Esophagus muscularis mucosa (tissue), 4 donors: ENCODE measurements at regions not wholly inside any gene's neighbourhood (a gene's known extent, or its start where the extent isn't known, plus 50 kb on each side); places are given as distances from the start of the nearest gene placed in this dataset.

Experiments used
- CTCF ChIP-seq, 3 experiments: fragments of 200-600 bp in 2 of 3; fragments of 450-650 bp in 1 of 3; sonication (generic) in 2 of 3; IDR thresholded peaks; one replicate each; pipeline ENCODE4 v1.5.1; 2017 to 2019; ENCODE audit warnings: antibody characterized with exemption in 3 of 3, mild to moderate bottlenecking in 2 of 3, moderate library complexity in 1 of 3
- EP300 ChIP-seq: sonication (generic); formaldehyde crosslinking; IDR thresholded peaks from one replicate; pipeline ENCODE4 v1.6.1; 2017; ENCODE audit warnings: antibody characterized with exemption
- POLR2AphosphoS5 ChIP-seq, 2 donors: sonication (generic); formaldehyde crosslinking; IDR thresholded peaks; one replicate each; pipeline ENCODE4 v1.6.1; 2017; ENCODE audit warnings: antibody characterized with exemption in 2 of 2

GRCh38 chr20:41733151-41733550, 115.0 kb upstream of the CHD6 start:
- TF ChIP-seq CTCF (IDR thresholded peaks at IDR 0.05) = no peak
- no peak for TF ChIP-seq EP300
- no peak for TF ChIP-seq POLR2AphosphoS5 (IDR thresholded peaks at IDR 0.05)
